HepG2 (cell line): ENCODE measurements at regions not wholly inside any gene's neighbourhood (a gene's known extent, or its start where the extent isn't known, plus 50 kb on each side); places are given as distances from the start of the nearest gene placed in this dataset.

Source experiments
- ATAC-seq: fragments of 200-7000 bp; cut with Tn5 transposase; 3 replicates; pipeline ENCODE4 v1.9.1; 2020; ENCODE audit warnings: mild to moderate bottlenecking, moderate library complexity
- BruUV-seq: library from RNA; stranded (reverse); fragments of 400-500 nt; replicated peaks from 2 replicates; lab custom pipeline; 2021; lab: Mats Ljungman, UMichigan
- CTCF ChIA-PET: fragments of 300-600 bp; formaldehyde crosslinking; extraction: SDS; loops from one replicate; lab custom pipeline; 2021; ENCODE audit warnings: low total read pairs, inconsistent platforms, low intra/inter-chr PET ratio; lab: Yijun Ruan, JAX
- POLR2A ChIA-PET: fragments of 350-600 bp; sonication (Branson Sonifier 250); formaldehyde crosslinking; loops from one replicate; lab custom pipeline; 2020; ENCODE audit warnings: antibody characterized with exemption, inconsistent platforms; lab: Yijun Ruan, JAX
- DNase-seq: peaks from one replicate; pipeline ENCODE4 v3.0.0-alpha.2; 2015; ENCODE audit warnings: low spot score
- FAIRE-seq: peaks from 3 replicates; lab custom pipeline; 2011; peaks lifted over from hg19 to GRCh38; lab: Jason Lieb, UNC
- H2AFZ ChIP-seq: one replicate; pipeline ENCODE4 v1.6.1; 2011; ENCODE audit warnings: low read length, inconsistent platforms
- H3K27ac ChIP-seq: fragments of 300-600 bp; 3 replicates; pipeline ENCODE4 v1.8.0; 2011; ENCODE audit warnings: mixed run types, mild to moderate bottlenecking, mixed read lengths, low read length, inconsistent platforms; ENCODE audit not compliant: insufficient read depth; ENCODE audit errors: extremely low read length
- H3K27me3 ChIP-seq, 2 experiments: fragments of 200-600 bp in 1 of 2; 2 replicates in 1 of 2; 3 replicates in 1 of 2; pipeline versions ENCODE4 v1.6.0 to v1.8.0; 2011; ENCODE audit warnings: low read length in 2 of 2, mild to moderate bottlenecking in 2 of 2, moderate library complexity in 2 of 2, inconsistent platforms in 1 of 2; ENCODE audit not compliant: insufficient read depth in 2 of 2, control insufficient read depth in 1 of 2
- H3K36me3 ChIP-seq, 2 experiments: fragments of 200-600 bp in 1 of 2; replicated peaks in 1 of 2; 2 replicates in 1 of 2; 3 replicates in 1 of 2; pipeline versions ENCODE4 v1.5.1 to v1.8.0; 2011; ENCODE audit warnings: low read length in 2 of 2, inconsistent platforms in 1 of 2; ENCODE audit not compliant: insufficient read depth in 2 of 2, control insufficient read depth in 1 of 2
- H3K4me1 ChIP-seq: 2 replicates; pipeline ENCODE4 v1.5.1; 2012; ENCODE audit warnings: low read length, inconsistent platforms; ENCODE audit not compliant: insufficient read depth
- H3K4me2 ChIP-seq: 2 replicates; pipeline ENCODE4 v1.6.0; 2011; ENCODE audit warnings: low read depth, low read length, inconsistent platforms
- H3K4me3 ChIP-seq, 3 experiments: fragments of 200-600 bp in 1 of 3; sonication (generic), shearing (Covaris generic) in 1 of 3; replicated peaks in 1 of 3; 2 replicates each; pipeline ENCODE4 v1.5.1; 2011 to 2016; ENCODE audit warnings: low read length in 3 of 3, inconsistent platforms in 2 of 3, low read depth in 2 of 3, mild to moderate bottlenecking in 2 of 3, control low read depth in 1 of 3, mixed read lengths in 1 of 3; ENCODE audit not compliant: insufficient read depth in 1 of 3
- H3K79me2 ChIP-seq: one replicate; pipeline ENCODE4 v1.6.1; 2011; ENCODE audit warnings: low read length, inconsistent platforms; ENCODE audit not compliant: insufficient read depth
- H3K9ac ChIP-seq: 2 replicates; pipeline ENCODE4 v1.6.0; 2011; ENCODE audit warnings: mild to moderate bottlenecking, low read depth, low read length, inconsistent platforms; ENCODE audit not compliant: insufficient read depth
- H3K9me3 ChIP-seq: 2 replicates; pipeline ENCODE4 v1.5.1; 2012; ENCODE audit warnings: mild to moderate bottlenecking, low read length
- H4K20me1 ChIP-seq: 2 replicates; pipeline ENCODE4 v1.6.0; 2011; ENCODE audit warnings: inconsistent platforms, mild to moderate bottlenecking, low read length, moderate library complexity; ENCODE audit not compliant: insufficient read depth
- BRD4 ChIP-seq: sonication (generic); formaldehyde crosslinking; IDR thresholded peaks from 2 replicates; pipeline ENCODE4 v1.4.0; 2020; ENCODE audit warnings: missing genetic modification reagents
- JUNB ChIP-seq: sonication (generic); formaldehyde crosslinking; IDR thresholded peaks from 2 replicates; pipeline ENCODE4 v1.8.0; 2022; ENCODE audit warnings: missing genetic modification reagents, mild to moderate bottlenecking, borderline replicate concordance
- TBL1XR1 ChIP-seq: fragments of 150-350 bp; IDR thresholded peaks from 2 replicates; pipeline ENCODE4 v1.6.1; 2014; ENCODE audit warnings: borderline replicate concordance, low read length; ENCODE audit not compliant: partially characterized antibody
- ZBTB3 ChIP-seq: sonication (generic); formaldehyde crosslinking; IDR thresholded peaks from 2 replicates; pipeline ENCODE4 v1.4.0; 2020; ENCODE audit warnings: low read depth, mild to moderate bottlenecking, moderate library complexity, missing genetic modification reagents, borderline replicate concordance
- ZFP36L1 ChIP-seq: sonication (generic); formaldehyde crosslinking; IDR thresholded peaks from 2 replicates; pipeline ENCODE4 v1.8.0; 2022; ENCODE audit warnings: mild to moderate bottlenecking, missing genetic modification reagents, moderate library complexity
- ZNF33B ChIP-seq: sonication (generic); formaldehyde crosslinking; IDR thresholded peaks from 2 replicates; pipeline ENCODE4 v1.5.1; 2020; ENCODE audit warnings: mild to moderate bottlenecking, missing genetic modification reagents
- ZNF44 ChIP-seq: sonication (generic); formaldehyde crosslinking; IDR thresholded peaks from 2 replicates; pipeline ENCODE4 v1.5.1; 2020; ENCODE audit warnings: mild to moderate bottlenecking, missing genetic modification reagents
- ZSCAN12 ChIP-seq: sonication (generic); formaldehyde crosslinking; IDR thresholded peaks from 2 replicates; pipeline ENCODE4 v1.9.0; 2021; ENCODE audit warnings: mild to moderate bottlenecking, missing genetic modification reagents
- WGBS: methylation state at CpG from one replicate; pipeline ENCODE4 v1.1.6; 2017; ENCODE audit warnings: low lambda C conversion rate; 5-methylcytosine and 5-hydroxymethylcytosine counted together
- in situ Hi-C: cut with HindIII; loops from 2 replicates; pipeline ENCODE4 v1.10.0; 2017; ENCODE audit warnings: low pct_unique_long_range_greater_than_20kb; ENCODE audit not compliant: extremely low pct_ligation_motif_present
- intact Hi-C: fragments of 100-400 bp; cut with micrococcal nuclease; formaldehyde crosslinking; loops from one replicate; pipeline ENCODE4 v1.10.0; 2022; ENCODE audit not compliant: unreplicated experiment
- TF ChIP-seq, protein P1 (sequence below): sonication (generic); formaldehyde crosslinking; IDR thresholded peaks from 2 replicates; pipeline ENCODE4 v1.4.0; 2020; ENCODE audit warnings: mild to moderate bottlenecking, missing genetic modification reagents, borderline replicate concordance
- TF ChIP-seq, protein P2 (sequence below): sonication (generic); formaldehyde crosslinking; IDR thresholded peaks from 2 replicates; pipeline ENCODE4 v1.4.0; 2020; ENCODE audit warnings: missing genetic modification reagents, borderline replicate concordance
- TF ChIP-seq, protein P3 (sequence below): sonication (generic); formaldehyde crosslinking; IDR thresholded peaks from 2 replicates; pipeline ENCODE4 v1.4.0; 2020; ENCODE audit warnings: missing genetic modification reagents

DNA sequence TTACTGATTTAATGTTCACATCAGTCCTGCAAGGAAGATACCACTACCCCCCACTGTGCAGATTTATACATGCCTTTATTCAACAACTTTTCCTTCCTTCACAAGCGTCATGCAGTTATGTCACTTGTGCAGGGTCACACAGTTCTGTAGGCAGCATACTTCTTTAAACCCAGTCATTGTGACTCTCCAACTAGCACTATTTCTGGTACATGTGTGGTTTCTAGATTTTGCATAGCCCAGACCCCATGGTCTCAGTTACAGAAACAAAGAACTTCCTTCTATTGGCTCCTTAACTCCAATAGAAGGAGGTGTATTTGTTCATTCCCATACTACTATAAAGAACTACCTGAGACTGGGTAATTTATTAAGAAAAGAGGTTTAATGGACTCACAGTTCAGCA, 333.1 kb downstream of the ZNF516 start:
- H3K27ac ChIP-seq, result no peak overlapping the region
- H3K79me2 ChIP-seq, result no peaks in the 10 kb centered on the region
- H4K20me1 ChIP-seq, result no peaks in the 10 kb centered on the region
- peaks cover 0 to 15% of the 10 kb centered on the region in 2 experiments; a peak in 3 of 5 replicates for H3K27me3 ChIP-seq
- ATAC-seq (no peak), DNase-seq (no peak), FAIRE-seq (no peak)
- no peak overlapping the region for H3K4me3 ChIP-seq
- no peaks in the 10 kb centered on the region for H3K9me3 ChIP-seq
- CTCF ChIA-PET, result no interaction called here
- H3K9ac ChIP-seq, result no peak overlapping the region
- no peak for TF ChIP-seq TBL1XR1
- no peak for TF ChIP-seq ZFP36L1 (CRISPR knock-in tag)
- no peak for TF ChIP-seq ZNF44 (CRISPR knock-in tag)
- no peak for TF ChIP-seq ZSCAN12 (CRISPR knock-in tag)
- TF ChIP-seq BRD4 (CRISPR knock-in tag), result no peak
- TF ChIP-seq, protein P1, sequence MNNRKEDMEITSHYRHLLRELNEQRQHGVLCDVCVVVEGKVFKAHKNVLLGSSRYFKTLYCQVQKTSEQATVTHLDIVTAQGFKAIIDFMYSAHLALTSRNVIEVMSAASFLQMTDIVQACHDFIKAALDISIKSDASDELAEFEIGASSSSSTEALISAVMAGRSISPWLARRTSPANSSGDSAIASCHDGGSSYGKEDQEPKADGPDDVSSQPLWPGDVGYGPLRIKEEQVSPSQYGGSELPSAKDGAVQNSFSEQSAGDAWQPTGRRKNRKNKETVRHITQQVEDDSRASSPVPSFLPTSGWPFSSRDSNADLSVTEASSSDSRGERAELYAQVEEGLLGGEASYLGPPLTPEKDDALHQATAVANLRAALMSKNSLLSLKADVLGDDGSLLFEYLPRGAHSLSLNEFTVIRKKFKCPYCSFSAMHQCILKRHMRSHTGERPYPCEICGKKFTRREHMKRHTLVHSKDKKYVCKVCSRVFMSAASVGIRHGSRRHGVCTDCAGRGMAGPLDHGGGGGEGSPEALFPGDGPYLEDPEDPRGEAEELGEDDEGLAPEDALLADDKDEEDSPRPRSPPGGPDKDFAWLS, result no peak
- TF ChIP-seq, protein P2, sequence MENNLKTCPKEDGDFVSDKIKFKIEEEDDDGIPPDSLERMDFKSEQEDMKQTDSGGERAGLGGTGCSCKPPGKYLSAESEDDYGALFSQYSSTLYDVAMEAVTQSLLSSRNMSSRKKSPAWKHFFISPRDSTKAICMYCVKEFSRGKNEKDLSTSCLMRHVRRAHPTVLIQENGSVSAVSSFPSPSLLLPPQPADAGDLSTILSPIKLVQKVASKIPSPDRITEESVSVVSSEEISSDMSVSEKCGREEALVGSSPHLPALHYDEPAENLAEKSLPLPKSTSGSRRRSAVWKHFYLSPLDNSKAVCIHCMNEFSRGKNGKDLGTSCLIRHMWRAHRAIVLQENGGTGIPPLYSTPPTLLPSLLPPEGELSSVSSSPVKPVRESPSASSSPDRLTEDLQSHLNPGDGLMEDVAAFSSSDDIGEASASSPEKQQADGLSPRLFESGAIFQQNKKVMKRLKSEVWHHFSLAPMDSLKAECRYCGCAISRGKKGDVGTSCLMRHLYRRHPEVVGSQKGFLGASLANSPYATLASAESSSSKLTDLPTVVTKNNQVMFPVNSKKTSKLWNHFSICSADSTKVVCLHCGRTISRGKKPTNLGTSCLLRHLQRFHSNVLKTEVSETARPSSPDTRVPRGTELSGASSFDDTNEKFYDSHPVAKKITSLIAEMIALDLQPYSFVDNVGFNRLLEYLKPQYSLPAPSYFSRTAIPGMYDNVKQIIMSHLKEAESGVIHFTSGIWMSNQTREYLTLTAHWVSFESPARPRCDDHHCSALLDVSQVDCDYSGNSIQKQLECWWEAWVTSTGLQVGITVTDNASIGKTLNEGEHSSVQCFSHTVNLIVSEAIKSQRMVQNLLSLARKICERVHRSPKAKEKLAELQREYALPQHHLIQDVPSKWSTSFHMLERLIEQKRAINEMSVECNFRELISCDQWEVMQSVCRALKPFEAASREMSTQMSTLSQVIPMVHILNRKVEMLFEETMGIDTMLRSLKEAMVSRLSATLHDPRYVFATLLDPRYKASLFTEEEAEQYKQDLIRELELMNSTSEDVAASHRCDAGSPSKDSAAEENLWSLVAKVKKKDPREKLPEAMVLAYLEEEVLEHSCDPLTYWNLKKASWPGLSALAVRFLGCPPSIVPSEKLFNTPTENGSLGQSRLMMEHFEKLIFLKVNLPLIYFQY (CRISPR knock-in tag), result no peak
- TF ChIP-seq ZNF33B (CRISPR knock-in tag), result no peak
- TF ChIP-seq ZBTB3 (CRISPR knock-in tag), result no peak
- TF ChIP-seq, protein P3, sequence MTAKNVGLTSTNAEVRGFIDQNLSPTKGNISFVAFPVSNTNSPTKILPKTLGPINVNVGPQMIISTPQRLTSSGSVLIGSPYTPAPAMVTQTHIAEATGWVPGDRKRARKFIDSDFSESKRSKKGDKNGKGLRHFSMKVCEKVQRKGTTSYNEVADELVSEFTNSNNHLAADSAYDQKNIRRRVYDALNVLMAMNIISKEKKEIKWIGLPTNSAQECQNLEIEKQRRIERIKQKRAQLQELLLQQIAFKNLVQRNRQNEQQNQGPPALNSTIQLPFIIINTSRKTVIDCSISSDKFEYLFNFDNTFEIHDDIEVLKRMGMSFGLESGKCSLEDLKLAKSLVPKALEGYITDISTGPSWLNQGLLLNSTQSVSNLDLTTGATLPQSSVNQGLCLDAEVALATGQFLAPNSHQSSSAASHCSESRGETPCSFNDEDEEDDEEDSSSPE (CRISPR knock-in tag), result no peak
- no peak for TF ChIP-seq JUNB (CRISPR knock-in tag)
- intact Hi-C loops (no loop called here), in situ Hi-C loops (loop anchor here (10.0 kb wide), 1 partner anchor 183 kb away; no protein-coding TSS in a partner anchor)
- H2AFZ ChIP-seq, result no peak overlapping the region
- H3K4me1 ChIP-seq, result no peaks in the 10 kb centered on the region
- no peak overlapping the region for H3K4me2 ChIP-seq
- no TSS peak for BruUV-seq
- 40% methylated on average over 1 of the region's 1 CpG for WGBS
- POLR2A ChIA-PET, result no interaction called here
- H3K36me3 ChIP-seq, result no peaks in the 10 kb centered on the region
